IgD-negative memory B cell (primary cell): ENCODE measurements at regions not wholly inside any gene's neighbourhood (a gene's known extent, or its start where the extent isn't known, plus 50 kb on each side); places are given as distances from the start of the nearest gene placed in this dataset.
"Not testable (repeated sequence)": the region's sequence is repeated elsewhere in the genome, so short reads cannot be mapped to it uniquely, and the experiment has no call there.

ENCODE experiments used
- H3K27ac Mint-ChIP-seq, 3 donors: one replicate each; pipeline ENCODE4 v1.8.0; 2020 to 2022; ENCODE audit warnings: mild to moderate bottlenecking in 3 of 3, mixed read lengths in 3 of 3, moderate library complexity in 1 of 3
- H3K27me3 Mint-ChIP-seq: one replicate; pipeline ENCODE4 v1.8.0; 2021; ENCODE audit warnings: mixed read lengths
- H3K36me3 Mint-ChIP-seq: one replicate; pipeline ENCODE4 v1.8.0; 2020; ENCODE audit warnings: mild to moderate bottlenecking, mixed read lengths
- H3K4me1 Mint-ChIP-seq, 3 donors: one replicate each; pipeline ENCODE4 v1.8.0; 2020 to 2022; ENCODE audit warnings: mixed read lengths in 3 of 3, mild to moderate bottlenecking in 1 of 3
- H3K4me3 Mint-ChIP-seq, 4 donors: one replicate each; pipeline ENCODE4 v1.8.0; 2020 to 2022; ENCODE audit warnings: mild to moderate bottlenecking in 4 of 4, mixed read lengths in 4 of 4, moderate library complexity in 3 of 4
- H3K9me3 Mint-ChIP-seq, 3 donors: one replicate each; pipeline ENCODE4 v1.8.0; 2020 to 2021; ENCODE audit warnings: mixed read lengths in 3 of 3, mild to moderate bottlenecking in 1 of 3

GRCh38 chr13:86918682-86919081 is 752.5 kb upstream of the SLITRK5 start:
- Mint-ChIP-seq H3K36me3 (no peaks in the 10 kb centered on the region), H3K9me3 (peaks cover 5 to 15% (median 10%) of the 10 kb centered on the region in 3 donors), H3K4me1 (no peaks in the 10 kb centered on the region), H3K4me3 (no peak overlapping the region), H3K27ac (no peak overlapping the region), H3K27me3 (no peaks in the 10 kb centered on the region)

- no peaks in the 10 kb centered on the region for H3K36me3 Mint-ChIP-seq
- H3K27me3 Mint-ChIP-seq, result no peaks in the 10 kb centered on the region
- no peak overlapping the region for H3K27ac Mint-ChIP-seq
- no peaks in the 10 kb centered on the region for H3K4me1 Mint-ChIP-seq
- peaks cover 6 to 7% (median 6%) of the 10 kb centered on the region in 3 donors for H3K9me3 Mint-ChIP-seq
- H3K4me3 Mint-ChIP-seq, result no peak overlapping the region
These were observed 750.2 kb upstream of the SLITRK5 start for GRCh38 chr13:86920961-86921360.

DNA sequence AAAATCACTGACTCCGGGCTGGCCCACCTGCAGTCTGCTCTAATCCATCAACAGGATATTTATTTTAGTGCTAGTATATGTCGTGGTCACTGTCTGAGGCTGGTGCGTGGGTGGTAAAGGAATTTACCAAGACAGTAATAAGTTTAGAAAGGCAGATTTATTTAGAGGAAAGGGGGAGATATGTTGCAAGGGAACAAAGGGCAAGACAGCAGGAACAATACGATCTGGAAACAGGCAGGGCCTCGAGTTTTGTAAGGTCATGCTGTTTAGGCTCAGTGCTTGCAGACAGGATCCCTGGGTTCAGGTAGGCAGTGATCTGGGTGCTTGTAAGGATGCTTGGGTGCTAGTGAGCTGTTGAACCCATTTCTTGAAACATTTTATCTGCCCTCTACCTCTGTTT is 748.2 kb upstream of the SLITRK5 start:
- Mint-ChIP-seq H3K36me3 (no peaks in the 10 kb centered on the region), H3K9me3 (peaks cover 1 to 9% (median 2%) of the 10 kb centered on the region in 3 donors), H3K4me1 (no peaks in the 10 kb centered on the region), H3K4me3 (no peak overlapping the region), H3K27me3 (no peaks in the 10 kb centered on the region), H3K27ac (no peak overlapping the region)

DNA sequence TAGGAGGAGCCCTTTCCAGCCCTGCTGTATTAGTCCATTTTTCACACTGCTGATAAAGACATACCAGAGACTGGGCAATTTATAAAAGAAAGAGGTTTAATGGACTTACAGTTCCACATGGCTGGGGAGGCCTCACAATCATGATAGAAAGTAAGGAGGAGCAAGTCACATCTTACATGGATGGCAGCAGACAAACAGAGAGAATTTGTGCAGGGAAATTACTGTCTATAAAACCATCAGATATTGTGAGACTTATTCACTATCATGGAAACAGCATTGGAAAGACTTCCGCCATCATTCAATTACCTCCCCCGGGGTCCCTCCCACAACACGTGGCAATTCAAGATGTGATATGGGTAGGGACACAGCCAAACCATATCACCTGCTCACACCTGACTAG is 744.3 kb upstream of the SLITRK5 start:
- not testable (repeated sequence) for H3K4me3 Mint-ChIP-seq, H3K36me3 Mint-ChIP-seq, H3K27ac Mint-ChIP-seq, H3K9me3 Mint-ChIP-seq, H3K4me1 Mint-ChIP-seq, H3K27me3 Mint-ChIP-seq

GRCh38 chr13:86932776-86933334 is 738.3 kb upstream of the SLITRK5 start:
- H3K27ac Mint-ChIP-seq, result no peak overlapping the region
- H3K4me1 Mint-ChIP-seq, result no peaks in the 10 kb centered on the region
- no peaks in the 10 kb centered on the region for H3K36me3 Mint-ChIP-seq
- H3K4me3 Mint-ChIP-seq, result no peak overlapping the region
- peaks cover 0 to 5% (median 0%) of the 10 kb centered on the region in 3 donors for H3K9me3 Mint-ChIP-seq
- no peaks in the 10 kb centered on the region for H3K27me3 Mint-ChIP-seq

DNA sequence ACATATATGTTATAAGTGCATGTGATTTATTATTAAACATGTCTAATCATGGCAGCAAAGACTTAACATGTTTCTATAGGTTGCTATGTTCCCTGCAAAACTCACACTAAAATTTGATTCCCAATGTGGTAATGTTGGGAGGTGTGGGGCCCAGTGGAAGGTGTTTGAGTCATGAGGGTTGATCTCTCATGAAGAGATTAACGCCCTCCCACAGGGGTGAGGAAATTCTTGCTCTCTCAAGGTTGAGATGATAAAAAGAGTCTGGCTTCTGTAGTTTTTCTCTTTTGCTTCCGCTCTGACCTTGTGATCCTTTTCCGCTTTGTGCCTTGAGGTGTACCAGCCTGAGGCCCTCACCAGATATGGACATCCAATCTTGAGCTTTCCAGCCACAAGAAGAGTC is 737.5 kb upstream of the SLITRK5 start:
- Mint-ChIP-seq H3K9me3 (peaks cover 0 to 5% (median 0%) of the 10 kb centered on the region in 3 donors), H3K27me3 (no peaks in the 10 kb centered on the region), H3K27ac (no peak overlapping the region), H3K36me3 (no peaks in the 10 kb centered on the region), H3K4me3 (no peak overlapping the region), H3K4me1 (no peaks in the 10 kb centered on the region)

GRCh38 chr13:86937316-86937715 is 733.9 kb upstream of the SLITRK5 start:
- Mint-ChIP-seq H3K27ac (no peak overlapping the region), H3K36me3 (no peaks in the 10 kb centered on the region), H3K4me1 (no peaks in the 10 kb centered on the region), H3K9me3 (peaks cover 0 to 12% (median under 1%) of the 10 kb centered on the region in 3 donors), H3K4me3 (no peak overlapping the region), H3K27me3 (no peaks in the 10 kb centered on the region)

- Mint-ChIP-seq H3K4me3 (no peak overlapping the region), H3K4me1 (no peaks in the 10 kb centered on the region), H3K36me3 (no peaks in the 10 kb centered on the region), H3K27me3 (no peaks in the 10 kb centered on the region), H3K27ac (no peak overlapping the region), H3K9me3 (peaks cover 2 to 13% (median 4%) of the 10 kb centered on the region in 3 donors)
These were observed 725.6 kb upstream of the SLITRK5 start for GRCh38 chr13:86945584-86945983.

- Mint-ChIP-seq H3K36me3 (no peaks in the 10 kb centered on the region), H3K27me3 (no peaks in the 10 kb centered on the region), H3K4me1 (no peaks in the 10 kb centered on the region), H3K4me3 (no peak overlapping the region), H3K27ac (no peak overlapping the region), H3K9me3 (peaks cover 2 to 11% (median 4%) of the 10 kb centered on the region in 3 donors)
These were observed 724.4 kb upstream of the SLITRK5 start for GRCh38 chr13:86946734-86947133.

DNA sequence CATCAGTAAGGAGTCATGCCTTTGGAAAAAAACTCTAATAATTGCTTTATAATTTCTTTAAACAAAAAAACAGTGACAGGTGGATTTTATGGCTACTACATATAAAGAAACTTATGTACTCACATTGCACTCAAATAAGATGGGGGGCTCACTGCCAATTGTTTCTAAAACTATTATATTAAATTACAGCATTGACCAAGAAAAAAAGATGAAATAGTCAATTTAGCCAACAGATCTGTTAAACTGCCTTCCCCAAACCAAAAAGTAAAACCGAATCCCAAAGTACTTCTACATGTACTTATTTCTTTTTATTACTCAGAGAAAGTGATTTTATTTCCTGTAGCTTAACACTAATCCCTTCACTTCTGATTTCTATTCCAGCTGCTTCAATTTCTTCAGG is 716.8 kb upstream of the SLITRK5 start:
- Mint-ChIP-seq H3K27ac (no peak overlapping the region), H3K9me3 (peaks cover 0 to 10% (median 4%) of the 10 kb centered on the region in 3 donors), H3K27me3 (no peaks in the 10 kb centered on the region), H3K4me1 (no peaks in the 10 kb centered on the region), H3K36me3 (peaks cover 3% of the 10 kb centered on the region), H3K4me3 (no peak overlapping the region)

- Mint-ChIP-seq H3K4me1 (no peaks in the 10 kb centered on the region), H3K27me3 (no peaks in the 10 kb centered on the region), H3K9me3 (peaks cover 0 to 9% (median 7%) of the 10 kb centered on the region in 3 donors), H3K36me3 (peaks cover 3% of the 10 kb centered on the region), H3K27ac (no peak overlapping the region), H3K4me3 (no peak overlapping the region)
These were observed 710.3 kb upstream of the SLITRK5 start for GRCh38 chr13:86960876-86961275.

GRCh38 chr13:86974251-86974994 is 696.7 kb upstream of the SLITRK5 start:
- Mint-ChIP-seq H3K4me1 (no peaks in the 10 kb centered on the region), H3K4me3 (no peak overlapping the region), H3K9me3 (no peaks in the 10 kb centered on the region), H3K27me3 (no peaks in the 10 kb centered on the region), H3K27ac (no peak overlapping the region), H3K36me3 (no peaks in the 10 kb centered on the region)

DNA sequence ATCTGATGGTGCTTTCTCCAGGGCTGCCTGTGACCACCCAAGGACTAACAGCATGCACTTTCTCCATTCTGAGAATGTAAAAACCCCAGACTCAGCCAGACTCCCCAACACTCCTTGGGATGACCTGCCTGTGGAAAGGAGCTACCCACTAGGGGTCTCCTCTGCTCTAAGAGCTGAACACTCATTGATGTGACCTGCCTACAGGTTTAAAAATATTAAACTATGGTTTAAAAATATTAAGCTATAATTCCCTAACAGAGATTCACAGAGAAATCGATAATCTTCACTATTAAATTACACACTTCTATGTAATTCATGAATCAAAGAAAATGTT is 696.2 kb upstream of the SLITRK5 start:
- no peaks in the 10 kb centered on the region for H3K9me3 Mint-ChIP-seq
- H3K4me3 Mint-ChIP-seq, result no peak overlapping the region
- H3K27me3 Mint-ChIP-seq, result no peaks in the 10 kb centered on the region
- no peak overlapping the region for H3K27ac Mint-ChIP-seq
- no peaks in the 10 kb centered on the region for H3K36me3 Mint-ChIP-seq
- H3K4me1 Mint-ChIP-seq, result no peaks in the 10 kb centered on the region

- Mint-ChIP-seq H3K27ac (no peak overlapping the region), H3K4me1 (no peaks in the 10 kb centered on the region), H3K9me3 (no peaks in the 10 kb centered on the region), H3K36me3 (no peaks in the 10 kb centered on the region), H3K27me3 (no peaks in the 10 kb centered on the region), H3K4me3 (no peak overlapping the region)
These were observed 694.4 kb upstream of the SLITRK5 start for GRCh38 chr13:86976521-86977324.

DNA sequence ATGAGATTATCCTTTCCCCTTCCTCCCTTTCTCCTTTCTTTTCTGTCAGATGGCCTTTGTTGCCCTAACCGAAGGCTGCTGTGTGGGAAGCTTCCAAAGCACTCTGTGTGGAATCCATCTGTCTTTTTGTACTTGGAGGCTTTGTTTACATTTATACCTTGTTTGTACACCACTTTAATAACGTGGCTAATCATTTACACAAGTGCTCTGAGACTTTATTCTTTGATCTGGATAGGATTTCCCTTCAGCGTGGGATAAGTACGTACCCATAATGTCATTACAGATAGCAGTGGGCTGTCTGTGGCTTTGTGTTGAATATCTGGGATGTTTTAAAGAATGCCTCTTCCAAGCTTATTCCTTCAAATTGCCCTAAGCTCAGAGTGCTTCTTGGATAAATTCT is 684.7 kb upstream of the SLITRK5 start:
- H3K4me3 Mint-ChIP-seq, result no peak overlapping the region
- H3K36me3 Mint-ChIP-seq, result no peaks in the 10 kb centered on the region
- no peaks in the 10 kb centered on the region for H3K4me1 Mint-ChIP-seq
- peaks cover 0 to 10% (median 2%) of the 10 kb centered on the region in 3 donors for H3K9me3 Mint-ChIP-seq
- H3K27me3 Mint-ChIP-seq, result no peaks in the 10 kb centered on the region
- H3K27ac Mint-ChIP-seq, result no peak overlapping the region
